Skeletal muscle satellite cell (primary cell): ENCODE measurements at regions not wholly inside any gene's neighbourhood (a gene's known extent, or its start where the extent isn't known, plus 50 kb on each side); places are given as distances from the start of the nearest gene placed in this dataset.
"Not testable (repeated sequence)": the region's sequence is repeated elsewhere in the genome, so short reads cannot be mapped to it uniquely, and the experiment has no call there.

Experiments
- H3K27me3 ChIP-seq: 2 replicates; pipeline ENCODE4 v1.7.0; 2013; ENCODE audit warnings: low read length; ENCODE audit not compliant: control insufficient read depth, insufficient read depth
- H3K36me3 ChIP-seq: 2 replicates; pipeline ENCODE4 v1.7.0; 2013; ENCODE audit warnings: mild to moderate bottlenecking, control low read depth, low read length; ENCODE audit not compliant: insufficient read depth
- H3K4me1 ChIP-seq: 2 replicates; pipeline ENCODE4 v1.7.0; 2013; ENCODE audit warnings: low read length; ENCODE audit not compliant: control insufficient read depth, insufficient read depth
- H3K4me2 ChIP-seq: 2 replicates; pipeline ENCODE4 v1.7.0; 2013; ENCODE audit warnings: mild to moderate bottlenecking, low read length
- H3K4me3 ChIP-seq: 2 replicates; pipeline ENCODE4 v1.7.0; 2013; ENCODE audit warnings: low read length
- H3K9ac ChIP-seq: 2 replicates; pipeline ENCODE4 v1.7.0; 2013; ENCODE audit warnings: mild to moderate bottlenecking, low read depth, low read length, moderate library complexity
- H3K9me3 ChIP-seq: replicated peaks from 2 replicates; pipeline ENCODE4 v1.7.0; 2013; ENCODE audit warnings: mild to moderate bottlenecking, control low read depth, low read length

- H3K9me3 ChIP-seq, H3K4me3 ChIP-seq, H3K36me3 ChIP-seq, H3K4me2 ChIP-seq, H3K4me1 ChIP-seq, H3K9ac ChIP-seq, H3K27me3 ChIP-seq: not testable (repeated sequence)
Measured at GRCh38 chr18:66866427-66866940, 262.6 kb upstream of the CDH19 start.

GRCh38 chr18:66838340-66838987 lies 234.6 kb upstream of the CDH19 start:
- Histone ChIP-seq H3K4me1 (no peaks in the 10 kb centered on the region), H3K36me3 (no peaks in the 10 kb centered on the region), H3K4me2 (no peak overlapping the region), H3K9ac (no peak overlapping the region), H3K4me3 (no peak overlapping the region), H3K9me3 (no peaks in the 10 kb centered on the region), H3K27me3 (no peaks in the 10 kb centered on the region)

DNA sequence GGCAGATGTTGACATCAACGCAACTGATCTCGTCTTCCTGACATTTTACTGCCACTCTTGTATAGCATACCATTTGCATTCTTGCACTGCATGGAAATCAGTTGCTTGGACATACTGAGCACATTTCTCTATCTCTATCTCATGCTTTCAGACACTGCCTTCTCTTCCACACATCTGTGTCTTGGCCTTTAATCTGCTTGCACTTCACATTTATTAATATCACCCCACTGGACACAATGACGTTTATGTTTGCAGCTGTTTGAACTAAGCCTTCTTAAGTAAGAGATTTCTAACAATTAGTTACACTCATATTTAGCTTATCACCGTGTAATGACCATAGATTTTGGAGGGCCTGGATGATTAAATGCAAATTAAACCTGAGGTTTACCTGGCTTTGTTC lies 229.8 kb upstream of the CDH19 start:
- no peaks in the 10 kb centered on the region for H3K4me1 ChIP-seq
- H3K4me3 ChIP-seq: no peak overlapping the region
- H3K27me3 ChIP-seq: no peaks in the 10 kb centered on the region
- H3K9ac ChIP-seq: no peak overlapping the region
- H3K36me3 ChIP-seq: no peaks in the 10 kb centered on the region
- no peak overlapping the region for H3K4me2 ChIP-seq
- no peaks in the 10 kb centered on the region for H3K9me3 ChIP-seq

- no peaks in the 10 kb centered on the region for H3K36me3 ChIP-seq
- no peaks in the 10 kb centered on the region for H3K27me3 ChIP-seq
- no peak overlapping the region for H3K9ac ChIP-seq
- H3K9me3 ChIP-seq: no peaks in the 10 kb centered on the region
- H3K4me2 ChIP-seq: no peak overlapping the region
- no peaks in the 10 kb centered on the region for H3K4me1 ChIP-seq
- no peak overlapping the region for H3K4me3 ChIP-seq
Measured at GRCh38 chr18:66826211-66826610, 222.3 kb upstream of the CDH19 start.

- no peaks in the 10 kb centered on the region for H3K9me3 ChIP-seq
- no peak overlapping the region for H3K4me2 ChIP-seq
- H3K4me3 ChIP-seq: no peak overlapping the region
- no peaks in the 10 kb centered on the region for H3K4me1 ChIP-seq
- H3K27me3 ChIP-seq: no peaks in the 10 kb centered on the region
- no peak overlapping the region for H3K9ac ChIP-seq
- H3K36me3 ChIP-seq: no peaks in the 10 kb centered on the region
Measured at GRCh38 chr18:66825347-66825746, 221.5 kb upstream of the CDH19 start.

GRCh38 chr18:66819235-66819634 lies 215.3 kb upstream of the CDH19 start:
- no peak overlapping the region for H3K4me2 ChIP-seq
- no peaks in the 10 kb centered on the region for H3K4me1 ChIP-seq
- no peak overlapping the region for H3K4me3 ChIP-seq
- H3K36me3 ChIP-seq: no peaks in the 10 kb centered on the region
- H3K9me3 ChIP-seq: no peaks in the 10 kb centered on the region
- H3K9ac ChIP-seq: no peak overlapping the region
- H3K27me3 ChIP-seq: no peaks in the 10 kb centered on the region

GRCh38 chr18:66813138-66813537 lies 209.2 kb upstream of the CDH19 start:
- Histone ChIP-seq H3K36me3 (no peaks in the 10 kb centered on the region), H3K4me3 (no peak overlapping the region)

GRCh38 chr18:66795051-66795450 lies 191.2 kb upstream of the CDH19 start:
- Histone ChIP-seq H3K4me2 (no peak overlapping the region), H3K27me3 (no peaks in the 10 kb centered on the region), H3K4me1 (no peaks in the 10 kb centered on the region), H3K36me3 (no peaks in the 10 kb centered on the region), H3K4me3 (no peak overlapping the region), H3K9ac (no peak overlapping the region), H3K9me3 (no peaks in the 10 kb centered on the region)

More at GRCh38 chr18:66813138-66813537, 209.2 kb upstream of the CDH19 start:
- Histone ChIP-seq H3K4me2 (no peak overlapping the region), H3K9ac (no peak overlapping the region), H3K9me3 (no peaks in the 10 kb centered on the region), H3K4me1 (no peaks in the 10 kb centered on the region), H3K27me3 (no peaks in the 10 kb centered on the region)

DNA sequence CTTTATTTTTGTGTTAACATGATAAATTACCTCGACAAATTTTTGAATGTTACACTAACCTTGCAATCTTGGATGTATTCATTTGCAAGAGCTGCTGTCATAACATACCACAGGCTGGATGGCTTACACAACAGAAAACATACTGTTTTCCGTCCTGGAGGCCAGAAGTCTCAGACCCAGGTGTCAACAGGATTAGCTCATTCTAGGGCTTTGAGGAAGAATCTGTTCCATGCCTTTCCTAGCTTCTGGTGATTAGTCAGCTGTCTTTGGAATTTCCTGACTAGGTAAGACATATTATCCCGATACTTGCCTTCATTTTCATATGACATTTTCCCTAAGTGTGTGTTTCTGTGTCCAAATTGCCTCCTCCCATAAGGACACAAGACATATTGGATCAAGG lies 188.6 kb upstream of the CDH19 start:
- no peaks in the 10 kb centered on the region for H3K4me1 ChIP-seq
- H3K4me3 ChIP-seq: no peak overlapping the region
- H3K4me2 ChIP-seq: no peak overlapping the region
- no peaks in the 10 kb centered on the region for H3K27me3 ChIP-seq
- no peak overlapping the region for H3K9ac ChIP-seq
- no peaks in the 10 kb centered on the region for H3K9me3 ChIP-seq
- H3K36me3 ChIP-seq: no peaks in the 10 kb centered on the region

GRCh38 chr18:66780609-66781008 lies 176.7 kb upstream of the CDH19 start:
- Histone ChIP-seq H3K4me3 (no peak overlapping the region), H3K27me3 (no peaks in the 10 kb centered on the region), H3K9ac (no peak overlapping the region), H3K4me2 (no peak overlapping the region), H3K9me3 (no peaks in the 10 kb centered on the region), H3K36me3 (no peaks in the 10 kb centered on the region), H3K4me1 (no peaks in the 10 kb centered on the region)

GRCh38 chr18:66778048-66778447 lies 174.2 kb upstream of the CDH19 start:
- Histone ChIP-seq H3K9me3 (no peaks in the 10 kb centered on the region), H3K4me2 (no peak overlapping the region), H3K27me3 (no peaks in the 10 kb centered on the region), H3K4me3 (no peak overlapping the region), H3K4me1 (no peaks in the 10 kb centered on the region), H3K36me3 (no peaks in the 10 kb centered on the region), H3K9ac (no peak overlapping the region)

GRCh38 chr18:66769375-66769774 lies 165.5 kb upstream of the CDH19 start:
- no peak overlapping the region for H3K4me3 ChIP-seq
- no peak overlapping the region for H3K9ac ChIP-seq
- H3K4me1 ChIP-seq: no peaks in the 10 kb centered on the region
- H3K27me3 ChIP-seq: no peaks in the 10 kb centered on the region
- H3K4me2 ChIP-seq: no peak overlapping the region
- H3K9me3 ChIP-seq: no peaks in the 10 kb centered on the region
- no peaks in the 10 kb centered on the region for H3K36me3 ChIP-seq
